ENCODE measurements at regions not wholly inside any gene's neighbourhood (a gene's known extent, or its start where the extent isn't known, plus 50 kb on each side); places are given as distances from the start of the nearest gene placed in this dataset.

DNA sequence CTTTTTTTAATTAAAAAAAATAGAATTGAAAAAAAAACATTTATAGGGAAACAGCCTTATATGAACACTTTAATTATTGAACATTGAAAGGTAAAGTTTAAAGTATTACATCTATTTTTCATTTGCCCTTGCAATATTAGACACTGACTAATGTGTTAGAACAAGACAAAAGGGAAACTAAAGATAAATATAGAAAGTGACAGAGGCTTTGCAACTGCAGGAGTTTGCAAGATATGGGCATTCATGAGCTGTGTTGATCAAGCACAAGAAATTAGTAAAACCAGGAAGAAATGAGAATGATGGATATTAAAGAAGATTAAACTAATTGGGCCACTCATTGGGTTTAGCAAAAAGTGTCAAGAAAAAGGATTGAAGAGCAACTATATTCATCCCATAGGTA, 1097.7 kb upstream of the CELF4 start:
- TF ChIP-seq REST (IDR thresholded peaks at IDR 0.05; ENCODE audit: insufficient read depth in 1 of 2, low read depth in 2 of 2, low read length in 2 of 2) (no peak), POLR2AphosphoS5 (IDR thresholded peaks at IDR 0.05; ENCODE audit: low read depth, low read length) (no peak)

All from PFSK-1 (cell line).